ENCODE measurements at regions not wholly inside any gene's neighbourhood (a gene's known extent, or its start where the extent isn't known, plus 50 kb on each side); places are given as distances from the start of the nearest gene placed in this dataset.

DNA sequence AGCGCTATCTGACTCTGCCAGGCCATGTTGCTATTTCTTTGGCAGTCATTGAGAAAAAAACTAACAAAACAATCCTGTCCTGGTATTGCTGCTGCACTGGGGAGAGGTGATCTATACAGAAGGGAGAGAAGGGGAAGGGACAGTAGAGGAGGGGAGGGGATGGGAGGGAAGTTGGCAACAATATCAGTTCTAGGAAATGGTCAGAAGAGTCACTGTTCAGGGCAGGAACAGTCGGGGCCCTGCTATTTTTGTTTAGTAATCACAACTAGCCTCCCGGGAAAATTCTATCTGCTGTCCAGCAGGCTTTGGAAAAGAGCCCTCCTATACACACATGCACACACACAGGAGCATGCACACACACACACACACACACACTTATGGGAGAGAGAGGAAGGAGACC is 142.3 kb upstream of the CARMIL1 start:
- TF ChIP-seq, protein P1, sequence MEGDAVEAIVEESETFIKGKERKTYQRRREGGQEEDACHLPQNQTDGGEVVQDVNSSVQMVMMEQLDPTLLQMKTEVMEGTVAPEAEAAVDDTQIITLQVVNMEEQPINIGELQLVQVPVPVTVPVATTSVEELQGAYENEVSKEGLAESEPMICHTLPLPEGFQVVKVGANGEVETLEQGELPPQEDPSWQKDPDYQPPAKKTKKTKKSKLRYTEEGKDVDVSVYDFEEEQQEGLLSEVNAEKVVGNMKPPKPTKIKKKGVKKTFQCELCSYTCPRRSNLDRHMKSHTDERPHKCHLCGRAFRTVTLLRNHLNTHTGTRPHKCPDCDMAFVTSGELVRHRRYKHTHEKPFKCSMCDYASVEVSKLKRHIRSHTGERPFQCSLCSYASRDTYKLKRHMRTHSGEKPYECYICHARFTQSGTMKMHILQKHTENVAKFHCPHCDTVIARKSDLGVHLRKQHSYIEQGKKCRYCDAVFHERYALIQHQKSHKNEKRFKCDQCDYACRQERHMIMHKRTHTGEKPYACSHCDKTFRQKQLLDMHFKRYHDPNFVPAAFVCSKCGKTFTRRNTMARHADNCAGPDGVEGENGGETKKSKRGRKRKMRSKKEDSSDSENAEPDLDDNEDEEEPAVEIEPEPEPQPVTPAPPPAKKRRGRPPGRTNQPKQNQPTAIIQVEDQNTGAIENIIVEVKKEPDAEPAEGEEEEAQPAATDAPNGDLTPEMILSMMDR (IDR thresholded peaks at IDR 0.05), result no peak
- TF ChIP-seq ZFX (IDR thresholded peaks at IDR 0.05; ENCODE audit: borderline replicate concordance), result no peak
